ENCODE measurements at regions not wholly inside any gene's neighbourhood (a gene's known extent, or its start where the extent isn't known, plus 50 kb on each side); places are given as distances from the start of the nearest gene placed in this dataset.
"Not testable (repeated sequence)": the region's sequence is repeated elsewhere in the genome, so short reads cannot be mapped to it uniquely, and the experiment has no call there.

DNA sequence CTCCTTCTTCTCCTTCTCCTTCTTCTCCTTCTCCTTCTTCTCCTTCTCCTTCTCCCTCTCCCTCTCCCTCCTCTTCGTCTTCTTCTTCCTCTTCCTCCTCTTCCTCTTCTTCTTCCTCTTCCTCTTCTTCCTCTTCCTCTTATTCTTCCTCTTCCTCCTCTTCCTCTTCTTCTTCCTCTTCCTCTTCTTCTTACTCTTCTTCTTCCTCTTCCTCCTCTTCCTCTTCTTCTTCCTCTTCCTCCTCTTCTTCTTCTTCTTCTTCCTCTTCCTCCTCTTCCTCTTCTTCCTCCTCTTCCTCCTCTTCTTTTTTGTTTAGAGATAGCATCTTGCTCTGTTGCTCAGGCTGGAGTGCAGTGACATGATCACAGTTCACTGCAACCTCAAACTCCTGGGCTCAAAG, 97.7 kb upstream of the MPHOSPH6 start:
- TF ChIP-seq, protein P1, sequence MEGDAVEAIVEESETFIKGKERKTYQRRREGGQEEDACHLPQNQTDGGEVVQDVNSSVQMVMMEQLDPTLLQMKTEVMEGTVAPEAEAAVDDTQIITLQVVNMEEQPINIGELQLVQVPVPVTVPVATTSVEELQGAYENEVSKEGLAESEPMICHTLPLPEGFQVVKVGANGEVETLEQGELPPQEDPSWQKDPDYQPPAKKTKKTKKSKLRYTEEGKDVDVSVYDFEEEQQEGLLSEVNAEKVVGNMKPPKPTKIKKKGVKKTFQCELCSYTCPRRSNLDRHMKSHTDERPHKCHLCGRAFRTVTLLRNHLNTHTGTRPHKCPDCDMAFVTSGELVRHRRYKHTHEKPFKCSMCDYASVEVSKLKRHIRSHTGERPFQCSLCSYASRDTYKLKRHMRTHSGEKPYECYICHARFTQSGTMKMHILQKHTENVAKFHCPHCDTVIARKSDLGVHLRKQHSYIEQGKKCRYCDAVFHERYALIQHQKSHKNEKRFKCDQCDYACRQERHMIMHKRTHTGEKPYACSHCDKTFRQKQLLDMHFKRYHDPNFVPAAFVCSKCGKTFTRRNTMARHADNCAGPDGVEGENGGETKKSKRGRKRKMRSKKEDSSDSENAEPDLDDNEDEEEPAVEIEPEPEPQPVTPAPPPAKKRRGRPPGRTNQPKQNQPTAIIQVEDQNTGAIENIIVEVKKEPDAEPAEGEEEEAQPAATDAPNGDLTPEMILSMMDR (IDR thresholded peaks at IDR 0.05), result not testable (repeated sequence)
- not testable (repeated sequence) for TF ChIP-seq POLR2A, POLR2AphosphoS5 (IDR thresholded peaks at IDR 0.05)

Data from suprapubic skin (tissue), 4 donors.